Kidney (tissue), 13 donors: ENCODE measurements at regions not wholly inside any gene's neighbourhood (a gene's known extent, or its start where the extent isn't known, plus 50 kb on each side); places are given as distances from the start of the nearest gene placed in this dataset.

Experiments used
- DNase-seq, 5 donors: peaks; one replicate each; pipeline ENCODE4 v3.0.0-alpha.2; 2013 to 2020
- FAIRE-seq: peaks from 2 replicates; lab custom pipeline; 2012; peaks lifted over from hg19 to GRCh38; lab: Jason Lieb, UNC
- H3K27ac ChIP-seq, 2 donors: one replicate each; pipeline ENCODE4 v1.7.0; 2013; ENCODE audit warnings: low read depth in 2 of 2, low read length in 2 of 2, inconsistent platforms in 1 of 2
- H3K27me3 ChIP-seq: one replicate; pipeline ENCODE4 v1.7.1; 2013; ENCODE audit warnings: low read length, inconsistent platforms; ENCODE audit not compliant: control insufficient read depth, insufficient read depth
- H3K36me3 ChIP-seq, 3 donors: one replicate each; pipeline versions ENCODE4 v1.7.0 to v1.7.1; 2013; ENCODE audit warnings: low read length in 3 of 3, control low read depth in 1 of 3, inconsistent platforms in 1 of 3; ENCODE audit not compliant: insufficient read depth in 3 of 3, control insufficient read depth in 2 of 3
- H3K4me1 ChIP-seq, 3 donors: one replicate each; pipeline versions ENCODE4 v1.7.0 to v1.7.1; 2013; ENCODE audit warnings: low read length in 3 of 3, inconsistent platforms in 1 of 3, low read depth in 1 of 3; ENCODE audit not compliant: control insufficient read depth in 2 of 3, insufficient read depth in 2 of 3
- H3K4me3 ChIP-seq, 3 donors: one replicate each; pipeline versions ENCODE4 v1.7.0 to v1.8.1; 2013; ENCODE audit warnings: low read length in 3 of 3, control low read depth in 1 of 3, inconsistent platforms in 1 of 3
- H3K9ac ChIP-seq, 3 donors: one replicate each; pipeline versions ENCODE4 v1.7.0 to v1.7.1; 2013; ENCODE audit warnings: low read length in 3 of 3, control low read depth in 1 of 3, inconsistent platforms in 1 of 3
- H3K9me3 ChIP-seq, 3 donors: one replicate each; pipeline versions ENCODE4 v1.7.0 to v1.7.1; 2013; ENCODE audit warnings: low read length in 3 of 3, control low read depth in 1 of 3, inconsistent platforms in 1 of 3; ENCODE audit not compliant: control insufficient read depth in 2 of 3, insufficient read depth in 1 of 3
- CTCF ChIP-seq: IDR thresholded peaks from 3 replicates; pipeline ENCODE4 v1.5.1; 2012; ENCODE audit warnings: mild to moderate bottlenecking, moderate library complexity, borderline replicate concordance; ENCODE audit not compliant: insufficient read depth; ENCODE audit errors: extremely low read depth
- intact Hi-C: fragments of 100-400 bp; cut with DNase I; formaldehyde crosslinking; loops from one replicate; pipeline ENCODE4 v1.11.1; 2022
- donor health status: control.
- donor health status: control.
- donor health status: control.
- donor health status: control.
- donor health status: control.
- donor health status: DM: yes; HTN: yes; CAD: no.
- donor health status: Normal renal cell carcinoma (clear cell type).

- H3K27me3 ChIP-seq, result no peaks in the 10 kb centered on the region
- FAIRE-seq, result no peak
These were observed 133.4 kb upstream of the GATB start for GRCh38 chr4:151894246-151894645.

GRCh38 chr4:151888367-151888866 is 127.6 kb upstream of the GATB start:
- TF ChIP-seq CTCF, result no peak
- FAIRE-seq (no peak), DNase-seq (no peak)
- no peaks in the 10 kb centered on the region for H3K9me3 ChIP-seq
- H3K4me3 ChIP-seq, result no peak overlapping the region
- no peaks in the 10 kb centered on the region for H3K4me1 ChIP-seq
- H3K9ac ChIP-seq, result no peak overlapping the region
- H3K27ac ChIP-seq, result no peak overlapping the region
- intact Hi-C loops, result no loop called here
- no peaks in the 10 kb centered on the region for H3K36me3 ChIP-seq
- H3K27me3 ChIP-seq, result no peaks in the 10 kb centered on the region

More at GRCh38 chr4:151894246-151894645, 133.4 kb upstream of the GATB start:
- no peaks in the 10 kb centered on the region for H3K9me3 ChIP-seq
- DNase-seq, result no peak
- no peak for TF ChIP-seq CTCF
- H3K27ac ChIP-seq, result no peak overlapping the region
- H3K4me3 ChIP-seq, result no peak overlapping the region
- H3K36me3 ChIP-seq, result no peaks in the 10 kb centered on the region
- H3K9ac ChIP-seq, result no peak overlapping the region
- intact Hi-C loops, result no loop called here
- no peaks in the 10 kb centered on the region for H3K4me1 ChIP-seq

GRCh38 chr4:151887816-151888180 is 127.0 kb upstream of the GATB start:
- Histone ChIP-seq H3K36me3 (no peaks in the 10 kb centered on the region), H3K27me3 (no peaks in the 10 kb centered on the region), H3K27ac (no peak overlapping the region), H3K4me1 (no peaks in the 10 kb centered on the region), H3K9ac (no peak overlapping the region), H3K9me3 (no peaks in the 10 kb centered on the region), H3K4me3 (no peak overlapping the region)
- DNase-seq, result no peak
- intact Hi-C loops, result no loop called here
- FAIRE-seq, result no peak
- TF ChIP-seq CTCF, result no peak

- TF ChIP-seq CTCF, result no peak
- Histone ChIP-seq H3K9me3 (no peaks in the 10 kb centered on the region), H3K27ac (no peak overlapping the region), H3K4me3 (no peak overlapping the region), H3K27me3 (no peaks in the 10 kb centered on the region), H3K36me3 (no peaks in the 10 kb centered on the region), H3K9ac (no peak overlapping the region), H3K4me1 (no peaks in the 10 kb centered on the region)
- FAIRE-seq (no peak), DNase-seq (no peak)
- intact Hi-C loops, result no loop called here
These were observed 126.4 kb upstream of the GATB start for GRCh38 chr4:151887031-151887815.
